Gastrocnemius medialis (tissue), 4 donors: ENCODE measurements at regions not wholly inside any gene's neighbourhood (a gene's known extent, or its start where the extent isn't known, plus 50 kb on each side); places are given as distances from the start of the nearest gene placed in this dataset.

Source experiments
- POLR2A ChIP-seq, 2 donors: fragments of 450-650 bp; IDR thresholded peaks; one replicate each; pipeline ENCODE4 v1.6.1; 2017; ENCODE audit warnings: antibody characterized with exemption in 2 of 2, mild to moderate bottlenecking in 2 of 2, moderate library complexity in 2 of 2
- TF ChIP-seq, protein P1 (sequence below), 5 experiments: fragments of 450-650 bp in 3 of 5; fragments of 200-600 bp in 2 of 5; sonication (generic) in 2 of 5; IDR thresholded peaks in 4 of 5; conservative IDR thresholded peaks in 1 of 5; 1 replicate in 4 of 5; 2 replicates in 1 of 5; pipeline ENCODE4 v1.5.1; 2016 to 2019; ENCODE audit warnings: antibody characterized with exemption in 5 of 5, mild to moderate bottlenecking in 3 of 5, moderate library complexity in 3 of 5

DNA sequence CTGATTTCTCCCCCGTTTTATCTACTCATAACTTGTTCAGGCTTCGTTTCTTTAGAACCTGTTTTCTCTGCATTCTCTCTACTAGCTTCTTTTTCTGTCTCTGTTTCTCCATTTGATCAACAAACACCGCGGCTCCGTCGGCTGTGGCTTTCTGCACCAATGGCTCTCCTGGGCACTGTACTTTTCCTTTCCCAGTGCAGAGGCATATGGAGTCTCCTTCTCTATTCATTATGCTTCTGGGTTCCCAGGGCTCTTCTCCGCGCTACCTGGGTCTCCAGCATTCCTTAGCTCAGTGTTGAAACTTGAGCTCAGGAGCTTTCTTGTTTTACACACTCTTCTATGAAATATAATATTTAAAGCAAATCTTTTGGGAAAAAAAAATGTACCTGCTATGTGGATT lies 196.6 kb upstream of the SOX11 start:
- TF ChIP-seq, protein P1, sequence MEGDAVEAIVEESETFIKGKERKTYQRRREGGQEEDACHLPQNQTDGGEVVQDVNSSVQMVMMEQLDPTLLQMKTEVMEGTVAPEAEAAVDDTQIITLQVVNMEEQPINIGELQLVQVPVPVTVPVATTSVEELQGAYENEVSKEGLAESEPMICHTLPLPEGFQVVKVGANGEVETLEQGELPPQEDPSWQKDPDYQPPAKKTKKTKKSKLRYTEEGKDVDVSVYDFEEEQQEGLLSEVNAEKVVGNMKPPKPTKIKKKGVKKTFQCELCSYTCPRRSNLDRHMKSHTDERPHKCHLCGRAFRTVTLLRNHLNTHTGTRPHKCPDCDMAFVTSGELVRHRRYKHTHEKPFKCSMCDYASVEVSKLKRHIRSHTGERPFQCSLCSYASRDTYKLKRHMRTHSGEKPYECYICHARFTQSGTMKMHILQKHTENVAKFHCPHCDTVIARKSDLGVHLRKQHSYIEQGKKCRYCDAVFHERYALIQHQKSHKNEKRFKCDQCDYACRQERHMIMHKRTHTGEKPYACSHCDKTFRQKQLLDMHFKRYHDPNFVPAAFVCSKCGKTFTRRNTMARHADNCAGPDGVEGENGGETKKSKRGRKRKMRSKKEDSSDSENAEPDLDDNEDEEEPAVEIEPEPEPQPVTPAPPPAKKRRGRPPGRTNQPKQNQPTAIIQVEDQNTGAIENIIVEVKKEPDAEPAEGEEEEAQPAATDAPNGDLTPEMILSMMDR (IDR thresholded peaks at IDR 0.05 in 4 of 5, conservative IDR thresholded peaks at IDR 0.05 in 1 of 5): no peak
- TF ChIP-seq POLR2A (IDR thresholded peaks at IDR 0.05): no peak
